Activated naive CD8-positive, alpha-beta T cell treated with anti-CD3 and anti-CD28 coated beads, Interleukin-2, amount 50 U/mL, for 16 hours (primary cell): ENCODE measurements at regions not wholly inside any gene's neighbourhood (a gene's known extent, or its start where the extent isn't known, plus 50 kb on each side); places are given as distances from the start of the nearest gene placed in this dataset.

Source experiments
- DNase-seq: peaks from one replicate; pipeline ENCODE4 v3.0.0-alpha.2; 2020; ENCODE audit warnings: low read depth, low spot score

- DNase-seq, result no peak
Measured at GRCh38 chr6:148090326-148090725, 252.3 kb upstream of the SASH1 start.

DNA sequence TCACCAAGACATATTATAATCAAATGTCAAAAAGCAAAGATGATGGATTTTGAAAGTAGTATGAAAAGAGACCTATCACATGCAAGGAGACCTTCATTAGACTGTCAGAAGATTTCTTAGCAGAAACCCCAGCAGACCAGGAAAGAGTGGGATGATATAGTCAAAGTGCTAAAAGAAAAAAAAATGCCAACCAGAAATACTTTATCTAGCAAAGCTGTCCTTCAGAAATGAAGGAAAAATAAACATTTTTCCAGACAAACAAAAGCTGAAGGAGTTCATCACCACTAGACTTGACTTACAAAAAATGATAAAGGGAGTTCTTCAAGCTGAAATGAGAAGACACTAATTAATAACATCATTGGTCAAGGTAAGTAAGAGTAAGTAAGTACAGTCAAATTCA is 251.2 kb upstream of the SASH1 start:
- no peak for DNase-seq

- no peak for DNase-seq
Measured at GRCh38 chr6:148103436-148103835, 239.2 kb upstream of the SASH1 start.

DNA sequence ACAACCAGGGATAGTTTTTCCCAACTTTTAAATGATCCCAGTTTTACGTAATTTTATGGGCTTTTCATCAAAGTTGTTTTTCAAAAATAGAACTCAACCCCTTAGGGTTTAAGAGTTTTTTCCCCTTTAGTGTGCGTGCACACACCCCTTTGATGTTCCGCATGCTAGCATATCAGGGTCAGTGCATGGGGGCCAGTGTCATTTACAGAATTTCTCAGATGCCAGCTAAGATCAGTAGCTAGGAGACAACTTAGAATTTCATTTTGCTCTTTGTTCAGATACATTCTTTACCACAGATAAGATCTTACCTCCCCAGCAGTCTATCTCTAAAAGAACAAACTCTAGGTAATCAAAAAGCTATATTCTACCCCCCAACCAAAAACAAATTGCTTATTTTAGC is 238.5 kb upstream of the SASH1 start:
- DNase-seq, result no peak

DNA sequence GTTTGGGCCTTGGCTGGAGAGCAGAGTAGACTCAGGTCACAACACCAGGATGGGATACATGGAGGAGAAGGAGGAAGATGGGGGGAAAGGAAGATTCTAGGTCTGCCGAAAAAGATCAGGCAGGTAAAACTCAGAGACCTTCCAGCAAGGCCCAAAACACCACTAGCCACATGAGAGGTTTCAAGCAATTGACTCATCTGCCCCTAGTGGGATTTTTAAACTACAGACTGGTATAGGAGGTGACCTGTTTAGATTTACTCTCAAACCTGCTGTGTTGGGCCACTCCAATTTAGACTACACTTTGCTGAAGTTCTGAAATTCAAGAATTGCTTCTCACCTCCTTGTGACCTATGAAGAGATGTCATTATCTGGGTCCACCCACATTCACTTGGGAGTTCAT is 236.9 kb upstream of the SASH1 start:
- DNase-seq, result no peak

DNA sequence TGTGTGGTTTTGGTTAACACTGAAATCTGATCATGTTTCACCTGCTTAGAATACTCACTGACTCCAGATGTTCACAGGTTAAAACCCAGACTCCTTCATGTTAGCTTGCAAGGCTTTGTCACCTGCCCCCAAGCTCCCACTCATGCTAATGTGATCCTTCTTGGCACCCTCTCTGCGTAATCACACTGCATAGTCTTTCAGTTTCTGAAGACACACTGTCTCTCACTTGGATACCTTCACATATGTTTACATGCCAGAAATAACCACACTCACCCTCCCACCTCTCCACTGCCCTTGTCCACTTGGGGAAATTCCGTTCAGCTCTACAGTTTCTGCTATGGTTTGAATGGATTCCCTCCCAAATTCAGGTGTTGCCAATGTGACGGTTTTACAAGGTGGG is 234.7 kb upstream of the SASH1 start:
- no peak for DNase-seq

GRCh38 chr6:148109732-148110131 is 232.9 kb upstream of the SASH1 start:
- no peak for DNase-seq

DNA sequence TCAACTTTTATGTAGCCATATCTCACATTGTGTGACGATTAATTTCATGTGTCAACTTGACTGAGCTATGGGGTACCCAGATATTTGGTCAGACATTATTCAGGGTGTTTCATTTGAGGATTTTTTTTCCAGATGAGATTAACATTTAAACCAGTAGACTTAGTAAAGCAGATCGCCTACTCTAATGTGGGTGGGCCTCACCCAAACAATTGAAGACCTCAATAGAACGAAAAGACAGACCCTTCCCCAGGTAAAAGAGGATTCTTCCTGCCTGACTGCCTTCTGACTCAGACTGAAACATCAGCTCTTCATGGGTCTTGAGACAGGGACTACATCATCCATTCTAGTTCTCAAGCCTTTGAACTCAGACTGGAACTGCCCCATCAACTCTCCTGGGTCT is 231.7 kb upstream of the SASH1 start:
- no peak for DNase-seq

DNA sequence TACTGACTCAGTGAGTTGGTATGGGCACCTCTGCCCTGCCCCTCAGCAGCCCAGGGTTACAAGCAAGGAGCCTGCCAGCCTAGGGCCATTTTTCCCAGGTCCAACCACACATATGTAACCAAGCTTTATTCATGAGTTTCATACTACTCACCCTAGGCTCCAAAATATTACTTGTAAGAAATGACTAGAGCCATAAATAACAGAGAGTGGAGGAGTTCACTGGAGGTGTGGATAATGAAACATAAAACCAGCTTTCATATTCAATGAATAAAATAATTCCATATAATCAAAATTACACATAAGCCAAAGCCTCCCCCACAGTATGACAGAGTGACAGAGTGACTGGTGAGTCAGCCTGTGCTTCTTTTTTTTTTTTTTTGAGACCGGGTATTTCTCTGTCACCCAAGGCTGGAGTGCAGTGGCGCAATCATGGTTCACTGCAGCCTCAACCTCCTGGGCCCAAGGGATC is 229.8 kb upstream of the SASH1 start:
- DNase-seq, result no peak

DNA sequence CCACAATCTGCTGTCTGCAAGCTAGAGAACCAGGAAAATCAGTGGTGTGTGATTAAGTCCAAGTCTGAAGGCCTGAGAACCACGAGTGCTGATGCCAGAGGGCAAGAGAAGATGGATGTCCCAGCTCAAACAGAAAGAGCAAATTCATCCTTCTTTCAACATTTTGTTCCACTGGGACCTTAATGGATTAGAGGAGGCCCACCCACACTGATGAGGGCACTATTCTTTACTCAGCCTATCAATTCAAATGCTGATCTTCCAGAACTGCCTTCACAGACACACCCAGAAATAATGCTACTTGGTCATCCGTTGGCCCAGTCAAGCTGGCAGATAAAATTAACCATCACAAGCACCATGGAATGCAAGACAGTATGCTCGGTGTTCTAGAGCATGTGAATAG is 226.6 kb upstream of the SASH1 start:
- no peak for DNase-seq

- no peak for DNase-seq
Measured at GRCh38 chr6:148118244-148118643, 224.4 kb upstream of the SASH1 start.

DNA sequence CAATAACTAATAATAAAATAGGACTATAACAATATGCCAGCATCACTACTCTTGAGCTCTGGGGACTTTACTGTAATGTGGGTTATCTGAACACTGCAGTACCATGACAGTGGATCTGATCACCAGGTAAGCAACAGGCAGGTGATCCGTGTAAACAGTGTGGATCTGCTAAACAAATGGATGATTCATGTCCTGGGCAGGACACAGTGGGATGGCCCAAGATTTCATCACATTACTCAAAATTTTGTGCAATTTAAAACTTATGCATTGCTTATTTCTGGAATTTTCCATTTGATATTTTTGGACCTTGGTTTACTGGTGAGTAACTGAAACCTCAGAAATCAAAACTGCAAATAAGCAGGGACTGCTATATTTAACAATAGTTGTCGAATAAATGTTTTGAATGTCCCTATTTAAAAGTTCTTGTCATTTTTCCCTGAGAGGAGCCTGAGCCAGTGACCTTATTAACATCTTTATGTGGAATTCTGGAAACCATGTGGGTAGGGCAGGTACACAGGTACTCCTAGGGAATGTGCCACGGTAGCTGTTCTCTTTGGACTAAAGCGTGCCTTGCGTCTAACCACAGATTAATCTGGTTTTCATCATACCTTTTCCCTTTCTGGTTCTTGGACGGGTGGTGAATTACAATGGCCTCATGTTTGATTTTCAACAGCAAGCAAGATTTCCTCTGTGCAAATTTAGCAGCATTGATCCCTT is 214.5 kb upstream of the SASH1 start:
- DNase-seq, result no peak

DNA sequence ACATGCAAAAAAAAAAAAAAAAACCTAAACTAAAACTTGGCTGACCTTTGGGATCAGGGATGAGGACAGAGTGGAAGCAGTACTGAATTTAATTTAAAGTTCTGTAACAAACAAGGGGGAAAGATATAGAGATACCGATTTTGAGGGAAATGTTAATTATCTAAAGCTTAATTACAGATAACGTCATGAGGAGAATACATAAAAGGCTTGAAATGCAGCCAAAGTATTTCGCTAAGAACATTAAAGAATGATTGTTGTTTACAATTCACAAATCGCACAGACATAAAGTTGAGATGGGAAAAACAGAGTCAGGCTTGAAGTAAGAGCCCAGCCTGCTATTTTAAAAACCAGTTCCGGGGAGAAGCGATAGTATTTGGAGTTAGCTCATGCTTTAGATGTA is 208.0 kb upstream of the SASH1 start:
- DNase-seq, result no peak

DNA sequence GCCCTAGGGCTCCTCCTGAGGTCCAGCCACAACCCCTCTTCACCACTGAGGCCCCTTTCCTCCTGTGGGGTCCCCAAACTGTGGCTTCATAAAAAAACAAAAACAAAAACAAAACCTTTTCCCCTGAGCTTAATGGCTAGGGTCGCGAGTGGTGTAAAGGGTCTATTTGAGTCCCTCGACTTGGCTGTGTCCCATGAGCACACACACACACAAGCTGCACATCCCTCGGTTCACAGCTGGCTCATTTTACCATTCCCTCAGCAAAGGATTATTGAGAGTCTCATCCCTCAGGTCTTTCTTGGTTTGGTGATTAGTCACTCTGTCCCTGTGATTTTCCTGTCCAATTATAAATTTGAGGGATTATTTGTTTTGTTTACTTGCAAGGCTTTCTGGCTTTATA is 206.1 kb upstream of the SASH1 start:
- no peak for DNase-seq

DNA sequence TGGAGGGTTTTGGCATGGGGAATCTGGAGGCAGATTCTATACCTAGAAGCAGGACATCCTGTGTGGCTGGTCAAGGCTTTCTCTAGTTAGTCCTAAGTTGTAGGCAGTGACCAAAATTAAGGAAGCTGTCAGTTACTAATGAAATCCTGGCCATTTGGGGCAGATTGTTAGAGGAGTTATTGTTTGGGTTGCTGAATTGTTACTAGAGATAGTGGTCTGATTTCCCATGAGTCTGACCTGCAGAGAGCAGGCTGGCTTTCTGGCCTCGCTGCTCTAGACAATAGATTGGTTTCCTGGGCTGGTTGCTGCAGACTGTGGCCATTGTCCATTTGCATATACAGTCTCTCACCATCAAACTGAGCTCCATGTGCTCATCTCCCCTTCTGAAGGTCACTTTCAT is 205.0 kb upstream of the SASH1 start:
- DNase-seq, result no peak

DNA sequence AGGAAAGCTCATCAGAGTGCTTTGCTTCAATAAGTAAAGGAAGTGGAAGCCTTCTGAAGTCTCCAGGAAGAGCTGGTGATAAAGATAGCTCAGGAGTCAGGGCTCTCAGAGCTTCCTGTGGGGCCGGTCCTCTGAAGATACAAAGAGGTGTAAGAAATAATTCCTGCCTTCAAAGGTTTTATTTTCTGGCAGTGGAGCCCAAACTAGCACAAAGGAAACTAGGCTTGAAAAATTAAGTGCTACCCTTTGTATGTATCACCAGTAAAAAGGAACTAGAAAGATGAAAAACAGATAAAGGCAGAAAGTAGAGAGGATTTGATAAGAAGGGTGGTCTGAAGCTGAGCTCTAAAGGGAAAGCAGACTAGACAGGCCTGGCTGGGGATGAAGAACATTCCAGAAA is 204.1 kb upstream of the SASH1 start:
- no peak for DNase-seq

DNA sequence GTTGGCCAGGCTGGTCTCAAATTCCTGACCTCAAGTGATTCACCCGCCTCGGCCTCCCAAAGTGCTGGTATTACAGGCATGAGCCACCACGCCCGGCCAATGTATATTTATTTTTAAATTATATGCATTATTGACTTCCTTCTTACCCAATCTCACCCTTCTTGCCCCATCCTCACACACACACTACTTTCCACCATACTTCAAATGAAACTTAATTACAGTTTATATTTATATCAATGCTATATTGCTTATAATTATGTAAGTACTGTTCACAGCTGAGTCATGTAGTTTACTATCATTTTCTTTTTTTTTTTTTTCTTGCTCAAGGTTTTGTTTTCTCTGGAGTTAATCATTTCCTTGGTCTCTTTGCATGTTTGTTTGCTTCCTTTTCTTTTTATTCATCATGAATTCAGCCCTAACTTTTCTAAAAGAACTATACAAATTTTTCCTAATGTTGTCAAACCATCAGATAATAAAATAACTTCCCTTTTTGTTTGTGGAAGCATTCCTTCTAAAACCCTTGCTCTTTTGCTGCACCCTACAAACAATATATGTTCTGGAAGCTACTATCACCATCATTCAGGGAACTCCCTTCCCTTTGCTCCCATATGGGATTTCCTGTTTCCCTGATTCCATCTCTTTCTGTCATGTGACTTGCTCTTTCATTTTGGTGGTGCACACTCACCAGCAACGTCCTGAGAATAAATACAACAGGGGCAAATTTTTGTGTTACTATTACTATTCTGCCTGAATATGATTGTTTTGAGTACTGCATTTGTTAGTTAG is 201.7 kb upstream of the SASH1 start:
- no peak for DNase-seq

DNA sequence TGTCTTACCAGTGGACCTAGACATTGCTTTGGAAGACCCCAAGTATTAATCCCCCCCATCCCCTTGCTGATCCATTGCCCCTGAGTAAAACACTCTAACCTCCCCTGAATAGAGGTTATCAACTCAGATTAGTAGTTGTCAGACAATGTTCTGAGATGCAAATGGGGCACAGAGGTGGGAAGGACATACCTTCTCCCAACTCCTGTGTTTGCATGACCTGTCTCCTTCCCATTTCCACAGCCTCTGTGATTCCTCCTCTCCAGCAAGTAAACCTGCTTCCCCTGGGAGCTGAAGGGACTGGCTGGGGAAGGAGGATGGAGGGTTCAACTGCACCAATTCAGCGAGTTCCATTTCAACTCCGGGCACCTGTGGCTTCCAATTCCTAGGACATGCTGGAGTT is 199.8 kb upstream of the SASH1 start:
- no peak for DNase-seq

DNA sequence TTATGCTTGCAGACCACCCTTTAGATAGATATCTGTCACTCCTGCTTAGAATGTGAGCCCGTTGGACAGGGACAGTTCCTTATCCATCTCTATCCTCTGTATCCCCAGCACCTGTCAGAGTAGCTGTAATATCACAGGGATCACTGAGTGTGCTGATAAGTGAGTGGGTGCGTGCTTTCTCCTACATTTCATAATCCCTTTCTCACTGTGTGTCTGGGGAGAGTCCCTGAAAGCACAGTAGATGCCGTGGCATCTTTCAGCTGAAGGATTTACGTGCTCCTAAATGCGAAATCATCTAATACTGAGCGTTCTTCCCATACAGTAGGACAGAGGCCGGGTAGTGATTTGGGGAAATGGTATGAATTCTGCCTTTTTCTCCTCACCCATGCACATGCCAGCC is 198.9 kb upstream of the SASH1 start:
- DNase-seq, result no peak

GRCh38 chr6:148144917-148145521 is 197.6 kb upstream of the SASH1 start:
- DNase-seq, result peak; percentile 25

DNA sequence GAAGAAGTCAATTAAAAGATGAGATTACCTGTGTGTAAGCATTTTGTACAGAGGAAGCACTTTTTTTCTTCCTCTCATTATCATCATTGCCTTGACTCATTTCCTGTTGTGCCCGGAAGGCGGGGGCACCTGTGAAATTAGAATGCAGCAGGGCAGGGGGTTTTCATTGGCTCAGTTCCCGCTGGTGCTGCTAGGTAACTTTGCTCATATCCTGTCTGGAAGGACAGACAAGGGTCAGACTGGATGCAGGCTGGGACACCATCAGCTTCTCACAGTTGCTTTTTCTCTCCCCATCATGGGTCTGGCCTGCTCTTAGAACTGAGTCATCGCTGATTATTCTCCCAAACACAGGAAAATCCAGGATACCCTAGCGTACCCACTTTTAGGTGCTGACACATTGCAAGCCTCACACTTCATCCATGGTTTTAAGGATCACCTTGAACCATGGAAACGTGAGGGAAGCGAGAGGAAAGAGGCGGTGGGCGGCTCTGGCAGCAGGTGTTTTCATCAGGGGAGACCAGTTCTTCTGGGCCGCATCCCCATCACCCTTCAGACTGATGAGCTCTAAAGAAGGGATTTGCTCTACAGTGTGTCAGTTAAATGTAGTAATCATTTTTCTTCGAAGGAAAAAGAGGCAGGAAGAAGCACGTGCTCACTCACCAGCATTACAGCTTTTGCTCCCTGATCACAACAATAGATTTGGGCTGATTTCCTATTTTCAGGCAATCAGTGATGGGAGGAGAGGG is 195.7 kb upstream of the SASH1 start:
- DNase-seq, result peak; percentile 25

- no peak for DNase-seq
Measured at GRCh38 chr6:148147463-148147830, 195.2 kb upstream of the SASH1 start.
